ENCODE measurements at regions not wholly inside any gene's neighbourhood (a gene's known extent, or its start where the extent isn't known, plus 50 kb on each side); places are given as distances from the start of the nearest gene placed in this dataset.

DNA sequence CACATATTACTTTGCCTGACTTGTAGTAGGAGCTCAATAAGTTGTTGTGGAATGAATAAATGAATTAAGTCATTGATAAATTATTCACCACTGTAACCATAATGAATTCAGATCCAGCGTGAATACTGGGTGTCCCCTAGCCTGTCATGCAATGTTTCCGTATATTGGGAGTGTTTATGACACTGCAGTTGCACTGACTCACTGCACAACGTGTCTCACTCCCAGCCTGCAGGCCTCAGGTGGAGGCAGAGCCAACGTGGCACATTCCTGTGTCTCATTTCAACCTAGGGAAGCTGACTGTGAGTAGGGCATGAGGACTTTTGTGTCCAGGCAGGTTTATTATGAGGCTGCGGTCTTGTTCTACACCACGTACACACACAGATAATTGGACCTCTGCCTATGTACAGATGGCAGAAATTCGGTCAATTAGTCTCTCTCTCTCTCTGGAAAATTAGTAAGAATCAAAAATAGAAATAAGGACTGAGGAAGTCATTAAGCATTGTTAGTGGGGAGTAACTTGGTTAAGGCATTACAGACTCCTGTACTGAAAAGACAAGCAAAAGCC, 299.1 kb upstream of the IGFBP3 start:
- TF ChIP-seq FOXK2 (IDR thresholded peaks at IDR 0.05) (no peak), TARDBP (IDR thresholded peaks at IDR 0.05) (no peak), HDGF (IDR thresholded peaks at IDR 0.05; ENCODE audit: borderline replicate concordance) (no peak), ELF4 (IDR thresholded peaks at IDR 0.05) (no peak), BHLHE40 (IDR thresholded peaks at IDR 0.05; ENCODE audit: borderline replicate concordance) (no peak), SUZ12 (IDR thresholded peaks at IDR 0.05) (no peak), CTBP1 (IDR thresholded peaks at IDR 0.05; ENCODE audit: borderline replicate concordance) (no peak), FOXA1 (IDR thresholded peaks at IDR 0.05) (no peak), SP1 (IDR thresholded peaks at IDR 0.05) (no peak), LEF1 (IDR thresholded peaks at IDR 0.05; ENCODE audit: borderline replicate concordance) (no peak)

Data from HEK293T (cell line).